GM19467 (cell line): ENCODE measurements at regions not wholly inside any gene's neighbourhood (a gene's known extent, or its start where the extent isn't known, plus 50 kb on each side); places are given as distances from the start of the nearest gene placed in this dataset.
A peak's percentile ranks its signal among the peaks of the same experiment; 100 is the strongest.
"Not testable (repeated sequence)": the region's sequence is repeated elsewhere in the genome, so short reads cannot be mapped to it uniquely, and the experiment has no call there.

Experiments
- ATAC-seq: cut with Tn5 transposase; IDR thresholded peaks from one replicate; pipeline ENCODE4 v1.9.1; 2021; ENCODE audit warnings: mild to moderate bottlenecking, moderate library complexity; ENCODE audit not compliant: unreplicated experiment

DNA sequence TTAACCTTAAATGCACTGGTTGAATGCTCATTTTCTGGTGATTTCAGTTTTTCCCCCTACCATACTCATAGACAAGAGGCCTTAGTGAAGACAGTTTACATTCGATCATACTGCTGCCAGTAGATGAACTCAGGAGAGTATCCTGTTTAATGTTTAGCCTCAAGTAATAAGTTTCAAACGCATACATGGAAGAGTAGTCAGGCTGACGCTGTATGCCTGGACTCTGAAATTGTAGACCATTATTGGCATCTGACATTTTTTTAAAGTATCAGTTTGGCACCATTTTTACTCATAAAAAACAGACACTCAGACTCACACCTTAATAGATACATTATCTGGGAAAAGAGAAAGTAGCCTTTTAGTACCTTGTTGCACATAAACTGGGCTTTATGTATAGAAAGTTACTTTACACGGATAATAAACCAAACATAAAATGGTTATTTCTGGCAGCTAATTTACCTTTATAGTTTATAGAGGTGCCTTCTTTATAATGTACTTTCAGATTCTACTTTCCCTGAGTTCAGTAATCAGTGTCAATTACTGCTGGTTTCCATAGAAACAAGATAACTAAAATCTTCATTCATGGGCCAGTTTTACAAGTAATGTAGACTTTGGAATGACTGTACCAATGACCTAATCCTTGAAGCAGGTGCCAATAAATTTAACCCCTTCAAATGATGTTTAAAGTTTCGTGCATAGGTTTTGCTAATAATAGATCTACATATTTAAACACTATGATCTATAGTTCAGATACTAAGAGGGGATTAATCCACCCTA is 183.8 kb upstream of the ITGA1 start:
- ATAC-seq, result no peak

DNA sequence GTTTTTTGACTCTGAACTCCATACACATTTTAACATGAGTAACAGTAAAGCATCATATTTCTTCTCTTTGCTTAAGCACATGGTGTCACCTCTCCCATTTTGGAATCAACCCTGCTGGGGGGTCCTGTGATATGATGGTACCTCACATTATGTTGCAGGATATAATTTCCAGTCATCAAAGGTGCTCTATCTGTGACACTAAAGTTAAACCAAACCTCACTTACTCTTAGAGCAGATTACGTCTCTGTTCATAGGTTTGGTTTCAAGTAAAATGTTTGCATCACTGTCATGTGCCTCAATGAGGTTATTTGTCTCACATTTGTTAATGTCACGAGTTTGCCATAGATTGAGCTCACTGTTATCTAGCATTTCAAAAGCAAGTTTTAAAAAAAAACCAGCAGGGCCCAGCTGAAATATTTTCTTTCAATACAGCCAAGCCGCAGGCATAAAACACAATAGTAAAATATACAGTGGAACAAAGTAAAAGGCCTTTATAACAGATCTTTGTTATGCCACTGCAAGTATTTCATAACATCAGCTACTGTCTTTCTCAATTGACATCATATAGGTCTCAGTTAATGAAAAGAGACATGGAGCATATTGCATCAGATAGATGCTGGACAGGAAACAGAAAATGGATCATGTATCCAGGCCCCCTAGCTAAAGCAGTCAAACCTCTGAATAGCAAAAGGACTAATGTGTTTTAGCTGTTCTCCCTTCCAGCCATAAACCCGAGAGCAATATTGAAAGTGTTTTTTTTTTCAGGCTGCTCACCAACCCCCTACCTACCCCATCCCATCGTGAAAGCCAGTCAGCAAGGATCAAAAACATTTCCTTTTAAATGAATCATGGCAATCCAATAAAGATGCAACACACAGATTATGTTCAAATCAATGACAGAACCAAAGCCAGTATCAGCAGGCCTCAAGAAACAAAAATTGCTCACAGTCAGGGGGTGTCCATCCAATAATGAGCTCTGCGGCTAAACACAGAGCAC is 182.1 kb upstream of the ITGA1 start:
- no peak for ATAC-seq

DNA sequence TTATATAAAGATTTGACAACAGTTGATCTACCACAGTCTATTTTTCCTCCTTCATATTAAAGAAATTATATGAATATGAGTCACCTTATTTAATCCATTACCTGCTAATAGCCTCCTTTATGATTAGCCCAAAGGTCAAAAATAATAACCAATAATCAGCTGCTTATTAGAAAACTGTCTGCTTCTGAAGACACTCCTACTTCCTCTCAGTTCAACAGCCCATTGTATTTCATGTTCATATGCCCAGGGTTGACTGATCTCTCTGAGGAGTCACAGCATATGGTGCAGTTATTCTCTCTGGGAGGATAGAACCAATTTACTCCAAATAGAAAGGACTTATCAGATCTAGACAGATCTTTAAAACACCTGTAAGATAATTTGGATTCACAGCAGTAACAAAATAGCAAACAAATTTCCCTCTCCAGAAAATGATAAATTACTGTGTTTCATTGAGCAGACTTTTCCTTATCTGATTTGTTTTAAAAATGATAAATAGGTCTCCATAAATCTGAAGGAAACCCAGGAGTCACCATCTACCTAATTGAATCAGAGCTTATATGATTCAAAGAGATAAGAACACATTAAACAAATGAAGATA is 180.4 kb upstream of the ITGA1 start:
- no peak for ATAC-seq

DNA sequence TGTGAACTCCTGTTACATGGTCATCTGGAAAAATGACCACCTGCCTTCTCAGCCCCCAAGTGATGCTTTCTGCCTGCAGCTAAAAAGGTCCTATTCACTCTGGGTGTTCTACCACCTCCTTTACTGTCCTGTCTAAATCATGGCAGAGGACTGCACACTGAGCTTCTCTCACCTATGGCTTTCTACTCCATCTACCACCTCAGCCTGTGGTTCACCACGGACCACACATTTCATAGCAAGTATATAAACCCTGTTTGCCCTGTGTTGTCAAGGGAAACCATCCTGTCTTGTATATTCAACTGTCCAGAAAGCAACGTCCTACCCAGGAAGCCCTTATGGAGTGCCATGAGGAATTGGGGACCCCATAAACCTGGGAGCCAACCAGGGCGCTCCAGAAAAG is 167.4 kb upstream of the ITGA1 start:
- no peak for ATAC-seq

DNA sequence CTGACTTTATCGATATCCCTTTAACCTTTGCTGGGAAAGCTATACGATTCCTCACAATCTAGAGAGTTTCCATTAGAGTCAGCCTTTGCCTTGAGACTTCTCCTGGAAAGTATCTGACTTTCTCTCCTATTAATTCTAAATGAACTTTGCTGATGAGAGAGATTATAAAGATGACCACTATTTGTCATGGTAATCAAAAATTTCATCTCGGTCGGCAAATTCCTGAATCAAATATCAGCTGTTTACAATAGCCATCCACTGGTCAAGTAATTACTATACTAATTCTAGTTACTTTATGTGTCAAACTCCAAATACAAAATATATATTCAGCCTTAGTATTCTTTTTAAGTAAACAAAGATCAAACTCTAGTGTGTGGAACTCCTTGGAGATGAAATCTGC is 164.4 kb upstream of the ITGA1 start:
- ATAC-seq, result no peak

DNA sequence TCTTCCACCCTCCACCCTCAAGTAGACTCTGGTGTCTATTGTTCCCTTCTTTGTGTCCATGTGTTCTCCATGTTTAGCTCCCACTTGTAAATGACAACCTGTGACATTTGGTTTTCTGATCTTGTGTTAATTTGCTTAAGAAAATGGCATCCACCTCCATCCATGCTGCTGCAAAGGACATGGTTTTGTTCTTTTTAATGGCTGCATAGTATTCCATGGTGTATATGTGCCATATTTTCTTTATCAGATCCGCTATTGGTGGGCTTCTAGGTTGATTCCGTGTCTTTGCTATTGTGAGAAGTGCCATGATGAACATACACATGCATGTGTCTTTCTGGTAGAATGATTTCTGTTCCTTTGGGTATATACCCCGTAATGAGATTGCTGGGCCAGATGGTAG is 163.4 kb upstream of the ITGA1 start:
- ATAC-seq, result no peak

DNA sequence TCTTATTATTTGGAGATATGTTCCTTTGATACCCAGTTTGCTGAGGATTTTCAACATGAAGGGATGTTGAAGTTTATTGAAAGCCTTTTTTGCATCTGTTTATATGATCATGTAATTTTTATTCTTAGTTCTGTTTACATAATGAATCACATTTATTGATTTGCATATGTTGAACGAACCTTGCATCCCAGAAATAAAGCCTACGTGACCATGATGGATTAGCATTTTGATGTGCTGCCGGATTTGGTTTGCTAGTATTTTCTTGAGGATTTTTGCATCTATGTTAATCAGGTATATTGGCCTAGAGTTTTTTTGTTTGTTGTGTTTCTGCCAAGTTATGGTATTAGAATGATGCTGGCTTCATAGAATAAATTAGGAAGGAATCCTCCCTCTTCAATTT is 161.4 kb upstream of the ITGA1 start:
- no peak for ATAC-seq

DNA sequence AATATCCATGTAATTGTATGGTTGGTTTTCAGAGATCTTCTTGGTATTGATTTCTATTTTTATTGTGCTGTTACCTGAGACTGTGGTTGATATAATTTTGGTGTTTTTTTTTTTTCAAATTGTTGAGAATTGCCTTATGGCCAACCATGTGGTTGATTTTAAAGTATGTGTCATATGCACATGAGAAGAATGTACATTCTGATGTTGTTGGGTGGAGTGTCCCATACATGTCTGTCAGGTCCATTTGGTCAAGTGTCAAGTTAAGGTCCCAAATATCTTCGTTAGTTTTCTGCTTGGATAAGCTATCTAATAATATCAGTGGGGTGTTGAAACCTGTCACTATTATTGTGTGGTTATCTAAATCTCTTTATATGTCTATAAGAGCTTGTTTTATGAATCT is 160.0 kb upstream of the ITGA1 start:
- ATAC-seq, result no peak

DNA sequence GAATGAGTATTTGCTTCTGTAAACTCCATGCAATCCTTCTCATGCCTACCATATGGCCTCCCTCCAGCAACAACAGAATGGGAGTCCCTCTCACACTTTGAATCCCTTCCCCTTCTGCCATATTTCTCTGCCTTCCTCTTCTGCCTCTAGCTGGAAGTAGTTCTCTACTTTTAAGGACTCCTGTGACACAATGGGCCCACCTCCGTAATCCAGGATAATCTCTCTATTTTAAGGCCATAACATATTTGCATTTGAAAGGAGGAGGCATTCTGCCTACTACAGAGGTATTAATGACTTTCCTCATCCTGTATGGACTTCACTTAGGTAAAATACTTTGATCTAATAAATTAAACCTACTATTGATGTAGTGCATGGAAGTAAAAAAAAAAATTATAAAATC is 155.4 kb upstream of the ITGA1 start:
- no peak for ATAC-seq

DNA sequence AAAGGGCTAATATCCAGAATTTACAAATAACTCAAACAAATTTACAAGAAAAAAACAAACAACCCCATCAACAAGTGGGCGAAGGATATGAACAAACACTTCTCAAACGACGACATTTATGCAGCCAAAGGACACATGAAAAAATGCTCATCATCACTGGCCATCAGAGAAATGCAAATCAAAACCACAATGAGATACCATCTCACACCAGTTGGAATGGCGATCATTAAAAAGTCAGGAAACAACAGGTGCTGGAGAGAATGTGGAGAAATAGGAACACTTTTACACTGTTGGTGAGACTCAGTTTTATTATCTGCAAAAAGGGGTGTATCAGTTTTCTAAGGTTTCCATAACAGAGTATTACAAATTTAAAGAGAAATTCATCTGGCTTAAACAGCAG is 153.5 kb upstream of the ITGA1 start:
- not testable (repeated sequence) for ATAC-seq

DNA sequence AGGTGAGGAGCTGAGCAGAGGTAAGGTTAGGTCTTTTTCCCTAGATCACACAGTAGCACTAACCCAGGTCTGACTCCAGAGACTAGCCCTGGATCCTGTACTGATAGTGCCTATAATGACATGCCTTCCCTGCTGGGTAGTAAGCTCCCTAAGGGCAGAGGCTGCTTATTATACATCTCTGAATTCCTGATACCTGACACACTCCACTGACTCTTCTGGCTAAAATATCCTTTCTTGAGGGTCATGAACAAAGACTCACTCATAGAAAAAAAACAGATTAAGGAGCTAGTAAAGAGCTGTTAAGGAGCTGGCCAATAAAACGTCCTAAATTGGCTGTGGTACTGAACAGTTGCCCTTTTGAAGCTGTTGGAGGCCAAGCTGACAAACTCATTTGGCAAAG is 149.0 kb upstream of the ITGA1 start:
- no peak for ATAC-seq

DNA sequence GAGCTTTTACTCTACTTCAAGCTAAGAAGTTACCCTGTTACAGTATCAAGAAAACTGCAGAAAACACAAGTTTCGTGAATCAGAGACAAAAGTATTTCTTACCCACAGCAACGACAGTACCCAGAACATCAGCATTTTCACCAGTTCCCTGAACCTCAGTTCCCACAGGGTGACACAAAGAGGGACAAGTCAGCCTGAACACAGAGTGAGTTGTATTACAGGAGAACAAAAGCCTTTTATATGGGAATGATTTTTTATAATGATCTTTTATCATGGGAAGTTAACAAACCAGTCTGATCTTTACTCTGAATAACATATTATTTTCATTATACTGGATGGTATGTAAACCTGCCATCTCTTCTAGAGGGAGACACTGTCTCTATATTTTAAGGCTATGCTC is 139.0 kb upstream of the ITGA1 start:
- no peak for ATAC-seq

DNA sequence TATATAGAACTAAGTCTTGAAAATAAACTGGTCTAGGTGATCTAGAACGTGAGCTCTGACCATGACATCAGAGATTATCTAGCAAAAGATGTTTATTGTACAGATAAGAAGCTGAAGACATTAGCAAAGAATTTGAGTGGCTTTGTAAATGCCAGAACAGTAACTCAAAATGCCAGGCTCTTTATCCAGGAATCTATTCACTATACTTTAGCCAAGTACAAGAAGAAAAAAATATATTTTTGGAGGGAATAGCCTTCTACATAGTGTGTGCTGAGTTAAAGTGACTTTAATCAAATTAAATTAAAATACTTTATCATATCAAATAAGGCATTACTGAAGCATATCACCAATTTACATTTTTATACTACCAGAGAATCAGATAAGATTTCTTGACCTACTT is 132.6 kb upstream of the ITGA1 start:
- ATAC-seq, result no peak

DNA sequence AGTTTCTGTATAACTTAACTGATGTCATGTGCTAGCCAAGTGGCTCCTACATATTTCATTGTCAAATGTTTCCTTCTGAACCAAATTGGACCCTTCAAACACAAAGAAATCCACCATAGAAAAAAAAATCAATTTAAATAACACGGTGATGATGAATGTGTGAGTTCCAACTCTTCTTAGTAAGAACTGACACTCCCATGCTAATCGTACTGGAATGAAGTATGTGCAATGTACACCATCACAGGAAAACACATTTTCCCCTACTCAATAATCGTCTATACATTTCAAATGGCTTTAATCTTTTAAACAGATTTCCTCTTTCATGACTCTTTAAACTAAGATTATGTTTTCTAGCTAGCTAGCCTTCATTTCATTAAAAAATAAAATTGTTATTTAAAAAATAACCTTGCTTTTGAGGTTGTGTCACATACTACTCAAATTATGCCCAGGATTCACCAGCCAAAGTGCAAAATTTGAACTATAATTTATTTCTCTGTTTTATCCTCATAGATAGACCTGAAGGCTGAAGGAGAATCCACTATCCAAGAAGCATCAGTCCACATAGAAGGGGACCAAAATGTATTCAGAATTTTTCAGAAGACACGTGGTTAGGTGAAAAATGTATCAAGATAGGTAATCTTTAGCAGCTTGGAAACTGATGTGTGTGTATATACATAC is 131.0 kb upstream of the ITGA1 start:
- no peak for ATAC-seq

DNA sequence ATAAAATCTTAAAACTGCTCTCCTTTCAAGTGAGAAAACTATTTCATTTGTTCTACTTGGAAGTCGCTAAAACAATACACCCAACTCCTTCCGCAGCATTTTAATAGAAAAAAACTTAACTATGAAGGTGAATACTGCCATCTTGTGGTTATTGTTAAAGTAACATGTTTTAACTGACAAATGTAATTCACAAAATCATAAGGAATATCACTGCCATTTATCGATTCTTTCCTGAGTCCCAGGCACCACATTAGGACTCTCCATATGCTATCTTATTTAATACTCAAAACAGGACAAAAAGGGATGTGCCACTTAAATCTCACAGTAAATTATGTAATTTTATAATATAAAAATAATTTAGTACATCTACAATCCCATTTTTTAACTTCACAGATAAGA is 130.5 kb upstream of the ITGA1 start:
- peak; percentile 57 for ATAC-seq

DNA sequence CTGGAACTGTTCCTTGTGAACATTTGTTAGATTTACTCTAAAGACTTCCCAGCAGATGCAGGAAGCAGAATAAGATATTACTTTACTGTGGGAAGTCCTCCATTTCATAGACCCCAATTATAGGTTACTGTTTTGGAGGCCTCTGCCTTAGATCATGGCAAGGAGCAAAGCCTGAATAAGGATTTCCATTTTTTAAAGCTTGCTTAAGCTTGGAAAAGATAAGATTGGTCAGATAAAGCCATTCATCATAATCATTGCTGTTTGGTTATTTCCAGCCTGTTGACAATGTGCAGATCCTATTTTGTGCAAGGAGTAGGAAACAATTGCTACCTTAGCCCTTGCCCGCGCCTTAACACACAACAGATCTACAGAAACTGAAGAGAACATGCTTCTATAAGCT is 129.5 kb upstream of the ITGA1 start:
- ATAC-seq, result no peak

DNA sequence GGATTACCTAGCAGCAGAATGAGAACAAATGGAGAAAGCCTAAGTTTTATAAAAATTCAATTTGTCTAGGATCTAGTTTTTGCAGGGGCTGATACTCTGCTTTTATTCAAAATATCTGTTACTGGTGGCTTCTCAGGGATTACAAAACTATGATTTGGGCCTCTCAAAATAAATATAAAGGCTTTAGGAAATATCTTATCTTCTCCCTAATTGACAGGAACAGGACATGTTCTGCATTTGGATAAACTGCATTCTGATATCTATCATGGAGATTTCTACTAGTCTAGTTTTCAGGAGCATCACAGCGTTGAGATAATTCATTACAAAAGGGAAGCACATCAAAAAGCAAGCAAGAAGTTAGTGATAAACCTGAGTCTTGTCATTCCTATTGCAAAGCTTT is 127.1 kb upstream of the ITGA1 start:
- ATAC-seq, result no peak

DNA sequence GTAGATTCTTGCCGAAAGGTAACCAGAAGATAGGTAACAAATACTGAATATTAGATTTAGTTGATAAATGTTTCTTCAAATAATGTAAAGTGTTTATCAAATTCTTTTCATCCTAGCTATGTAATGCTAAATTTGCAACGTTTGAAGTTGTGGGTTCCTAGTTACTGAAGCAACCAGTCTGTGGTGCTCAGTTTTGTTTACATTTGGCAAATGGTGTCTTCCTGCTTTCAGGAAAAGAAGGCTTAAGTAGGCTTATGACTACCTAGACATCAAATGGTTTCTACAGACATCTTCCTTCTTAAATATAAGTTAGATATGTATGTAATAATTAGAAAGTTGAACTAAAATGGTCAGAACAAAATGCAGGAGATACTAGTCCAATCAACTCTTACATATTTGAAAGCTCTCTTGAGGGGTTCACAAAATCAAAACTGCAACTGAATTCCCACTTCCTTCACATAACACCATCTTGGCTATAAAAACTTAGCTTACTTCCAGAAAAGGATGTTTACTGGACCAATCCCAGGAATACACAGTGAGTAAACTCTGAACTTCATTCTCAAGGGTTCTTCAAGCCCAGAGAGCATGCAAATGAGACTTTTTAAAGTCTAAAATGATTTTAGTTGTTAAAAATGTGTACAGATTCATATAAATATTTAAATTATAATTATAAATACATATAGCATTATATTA is 125.7 kb upstream of the ITGA1 start:
- no peak for ATAC-seq

DNA sequence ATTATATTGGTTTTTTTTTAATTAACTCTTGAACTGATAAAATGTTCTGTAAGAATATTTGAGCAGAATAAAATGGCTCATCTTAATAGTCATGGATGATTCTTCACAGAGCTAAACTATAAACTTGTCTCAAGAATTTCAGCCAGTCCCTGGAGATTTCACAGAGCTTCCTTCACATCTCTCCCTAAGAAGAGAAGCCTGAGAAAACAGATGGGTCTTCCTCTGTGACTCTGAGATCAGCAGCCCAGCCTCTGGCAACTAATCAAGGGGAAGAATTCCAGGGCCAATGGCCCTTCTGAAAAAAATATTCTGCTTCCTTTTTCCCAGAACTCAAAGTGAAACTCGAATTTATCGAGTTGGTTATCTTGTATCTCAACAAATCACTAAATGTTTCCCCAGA is 122.2 kb upstream of the ITGA1 start:
- no peak for ATAC-seq

DNA sequence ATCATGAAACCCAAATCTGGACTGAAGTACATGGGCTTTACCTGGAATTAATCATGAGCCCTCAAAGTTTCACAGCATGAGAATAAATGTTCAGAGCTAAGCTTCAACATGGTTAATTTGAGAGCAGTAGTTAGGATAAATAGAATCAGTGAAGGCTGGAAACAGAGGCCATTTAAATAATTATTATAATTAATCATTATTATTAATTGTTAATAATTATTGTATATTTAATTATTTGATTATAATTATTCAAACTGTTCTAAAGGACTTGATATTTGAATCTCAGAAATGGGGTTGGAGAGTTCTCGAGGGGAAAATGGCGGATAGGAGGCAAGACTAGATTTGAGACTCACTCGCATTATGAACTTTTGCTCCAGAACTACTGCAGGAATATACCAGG is 119.6 kb upstream of the ITGA1 start:
- no peak for ATAC-seq
